Panc1 (cell line): ENCODE measurements at regions not wholly inside any gene's neighbourhood (a gene's known extent, or its start where the extent isn't known, plus 50 kb on each side); places are given as distances from the start of the nearest gene placed in this dataset.

Source experiments
- ATAC-seq: fragments of 200-7000 bp; cut with Tn5 transposase; 2 replicates; pipeline ENCODE4 v1.9.1; 2020; ENCODE audit warnings: mild to moderate bottlenecking, moderate library complexity
- BruUV-seq: library from RNA; stranded (reverse); fragments of 400-500 nt; replicated peaks from 2 replicates; lab custom pipeline; 2021; lab: Mats Ljungman, UMichigan
- CTCF ChIA-PET: fragments of 300-600 bp; sonication (Branson Sonifier 250); formaldehyde crosslinking; loops from one replicate; lab custom pipeline; 2022; ENCODE audit warnings: antibody characterized with exemption; lab: Charles Lee
- POLR2A ChIA-PET: fragments of 300-600 bp; sonication (Branson Sonifier 250); formaldehyde crosslinking; loops from one replicate; lab custom pipeline; 2022; ENCODE audit warnings: antibody characterized with exemption; lab: Charles Lee
- DNase-seq: peaks from one replicate; pipeline ENCODE4 v3.0.0-alpha.2; 2010; ENCODE audit warnings: low read depth, low spot score
- H3K27ac ChIP-seq: 2 replicates; pipeline ENCODE4 v1.5.1; 2011; ENCODE audit warnings: mild to moderate bottlenecking, low read length, inconsistent platforms
- H3K27me3 ChIP-seq: fragments of 200-500 bp; sonication (Bioruptor generic); 2 replicates; pipeline ENCODE4 v1.6.0; 2014; ENCODE audit warnings: low read length, inconsistent platforms; ENCODE audit not compliant: control insufficient read depth, insufficient read depth
- H3K36me3 ChIP-seq: fragments of 200-500 bp; sonication (Bioruptor generic); 2 replicates; pipeline ENCODE4 v1.5.1; 2014; ENCODE audit warnings: inconsistent platforms, mild to moderate bottlenecking, low read length, moderate library complexity; ENCODE audit not compliant: control insufficient read depth, insufficient read depth
- H3K4me1 ChIP-seq: 2 replicates; pipeline ENCODE4 v1.5.1; 2011; ENCODE audit warnings: inconsistent platforms, mild to moderate bottlenecking, low read length, moderate library complexity; ENCODE audit not compliant: control insufficient read depth, insufficient read depth
- H3K4me3 ChIP-seq, 2 experiments: 2 replicates each; pipeline ENCODE4 v1.5.1; 2011 to 2012; ENCODE audit warnings: low read depth in 2 of 2, low read length in 2 of 2, mild to moderate bottlenecking in 2 of 2, inconsistent platforms in 1 of 2, moderate library complexity in 1 of 2
- H3K9me3 ChIP-seq: fragments of 200-500 bp; sonication (Bioruptor generic); 2 replicates; pipeline ENCODE4 v1.5.1; 2014; ENCODE audit warnings: low read depth, mild to moderate bottlenecking, inconsistent platforms, low read length, moderate library complexity; ENCODE audit not compliant: control insufficient read depth, insufficient read depth
- POLR2AphosphoS5 ChIP-seq: IDR thresholded peaks from 2 replicates; pipeline ENCODE4 v1.6.1; 2012; ENCODE audit warnings: mild to moderate bottlenecking, low read depth, low read length, moderate library complexity
- SIN3A ChIP-seq: IDR thresholded peaks from 2 replicates; pipeline ENCODE4 v1.6.1; 2012; ENCODE audit warnings: low read depth, mild to moderate bottlenecking, low read length, moderate library complexity, borderline replicate concordance; ENCODE audit not compliant: insufficient read depth
- TCF7L2 ChIP-seq: IDR thresholded peaks from 2 replicates; pipeline ENCODE4 v1.6.1; 2011; ENCODE audit warnings: mild to moderate bottlenecking, low read depth, low read length, inconsistent platforms
- in situ Hi-C: cut with HindIII; loops from 2 replicates; pipeline ENCODE4 v1.10.0; 2016; ENCODE audit warnings: low sequenced_read_pairs, low pct_unique_long_range_greater_than_20kb
- intact Hi-C: fragments of 100-400 bp; cut with micrococcal nuclease; formaldehyde crosslinking; loops from one replicate; pipeline ENCODE4 v1.10.0; 2022; ENCODE audit not compliant: unreplicated experiment
- TF ChIP-seq, protein P1 (sequence below): fragments of 450-650 bp; IDR thresholded peaks from 2 replicates; pipeline ENCODE4 v1.5.1; 2017; ENCODE audit warnings: mild to moderate bottlenecking
- TF ChIP-seq, protein P2 (sequence below), 2 experiments: IDR thresholded peaks; 2 replicates each; pipeline ENCODE4 v1.6.1; 2011 to 2012; ENCODE audit warnings: low read depth in 2 of 2, control low read depth in 1 of 2, low read length in 1 of 2, mild to moderate bottlenecking in 1 of 2, moderate library complexity in 1 of 2; ENCODE audit not compliant: insufficient read depth in 1 of 2

- Histone ChIP-seq H3K4me3 (no peak overlapping the region), H3K27ac (no peak overlapping the region), H3K9me3 (no peaks in the 10 kb centered on the region), H3K36me3 (no peaks in the 10 kb centered on the region), H3K4me1 (no peaks in the 10 kb centered on the region), H3K27me3 (no peaks in the 10 kb centered on the region)
- CTCF ChIA-PET: no interaction called here
- BruUV-seq: no TSS peak
- intact Hi-C loops: no loop called here
- no peak for ATAC-seq
- TF ChIP-seq TCF7L2: no peak
- no peak for TF ChIP-seq SIN3A
- TF ChIP-seq, protein P1, sequence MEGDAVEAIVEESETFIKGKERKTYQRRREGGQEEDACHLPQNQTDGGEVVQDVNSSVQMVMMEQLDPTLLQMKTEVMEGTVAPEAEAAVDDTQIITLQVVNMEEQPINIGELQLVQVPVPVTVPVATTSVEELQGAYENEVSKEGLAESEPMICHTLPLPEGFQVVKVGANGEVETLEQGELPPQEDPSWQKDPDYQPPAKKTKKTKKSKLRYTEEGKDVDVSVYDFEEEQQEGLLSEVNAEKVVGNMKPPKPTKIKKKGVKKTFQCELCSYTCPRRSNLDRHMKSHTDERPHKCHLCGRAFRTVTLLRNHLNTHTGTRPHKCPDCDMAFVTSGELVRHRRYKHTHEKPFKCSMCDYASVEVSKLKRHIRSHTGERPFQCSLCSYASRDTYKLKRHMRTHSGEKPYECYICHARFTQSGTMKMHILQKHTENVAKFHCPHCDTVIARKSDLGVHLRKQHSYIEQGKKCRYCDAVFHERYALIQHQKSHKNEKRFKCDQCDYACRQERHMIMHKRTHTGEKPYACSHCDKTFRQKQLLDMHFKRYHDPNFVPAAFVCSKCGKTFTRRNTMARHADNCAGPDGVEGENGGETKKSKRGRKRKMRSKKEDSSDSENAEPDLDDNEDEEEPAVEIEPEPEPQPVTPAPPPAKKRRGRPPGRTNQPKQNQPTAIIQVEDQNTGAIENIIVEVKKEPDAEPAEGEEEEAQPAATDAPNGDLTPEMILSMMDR: no peak
- TF ChIP-seq POLR2AphosphoS5: no peak
- TF ChIP-seq, protein P2, sequence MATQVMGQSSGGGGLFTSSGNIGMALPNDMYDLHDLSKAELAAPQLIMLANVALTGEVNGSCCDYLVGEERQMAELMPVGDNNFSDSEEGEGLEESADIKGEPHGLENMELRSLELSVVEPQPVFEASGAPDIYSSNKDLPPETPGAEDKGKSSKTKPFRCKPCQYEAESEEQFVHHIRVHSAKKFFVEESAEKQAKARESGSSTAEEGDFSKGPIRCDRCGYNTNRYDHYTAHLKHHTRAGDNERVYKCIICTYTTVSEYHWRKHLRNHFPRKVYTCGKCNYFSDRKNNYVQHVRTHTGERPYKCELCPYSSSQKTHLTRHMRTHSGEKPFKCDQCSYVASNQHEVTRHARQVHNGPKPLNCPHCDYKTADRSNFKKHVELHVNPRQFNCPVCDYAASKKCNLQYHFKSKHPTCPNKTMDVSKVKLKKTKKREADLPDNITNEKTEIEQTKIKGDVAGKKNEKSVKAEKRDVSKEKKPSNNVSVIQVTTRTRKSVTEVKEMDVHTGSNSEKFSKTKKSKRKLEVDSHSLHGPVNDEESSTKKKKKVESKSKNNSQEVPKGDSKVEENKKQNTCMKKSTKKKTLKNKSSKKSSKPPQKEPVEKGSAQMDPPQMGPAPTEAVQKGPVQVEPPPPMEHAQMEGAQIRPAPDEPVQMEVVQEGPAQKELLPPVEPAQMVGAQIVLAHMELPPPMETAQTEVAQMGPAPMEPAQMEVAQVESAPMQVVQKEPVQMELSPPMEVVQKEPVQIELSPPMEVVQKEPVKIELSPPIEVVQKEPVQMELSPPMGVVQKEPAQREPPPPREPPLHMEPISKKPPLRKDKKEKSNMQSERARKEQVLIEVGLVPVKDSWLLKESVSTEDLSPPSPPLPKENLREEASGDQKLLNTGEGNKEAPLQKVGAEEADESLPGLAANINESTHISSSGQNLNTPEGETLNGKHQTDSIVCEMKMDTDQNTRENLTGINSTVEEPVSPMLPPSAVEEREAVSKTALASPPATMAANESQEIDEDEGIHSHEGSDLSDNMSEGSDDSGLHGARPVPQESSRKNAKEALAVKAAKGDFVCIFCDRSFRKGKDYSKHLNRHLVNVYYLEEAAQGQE (IDR thresholded peaks at IDR 0.05; ENCODE audit: insufficient read depth in 1 of 2, low read depth in 2 of 2, low read length in 1 of 2): no peak
- in situ Hi-C loops: no loop called here
- POLR2A ChIA-PET: no interaction called here
- DNase-seq: no peak
Observed at GRCh38 chr12:5165296-5165970, 121.8 kb downstream of the KCNA5 start.

GRCh38 chr12:5166976-5167375 is 123.3 kb downstream of the KCNA5 start:
- intact Hi-C loops (no loop called here), in situ Hi-C loops (no loop called here)
- H3K27me3 ChIP-seq: no peaks in the 10 kb centered on the region
- ChIA-PET CTCF (no interaction called here), POLR2A (no interaction called here)
- H3K27ac ChIP-seq: no peak overlapping the region
- no peak overlapping the region for H3K4me3 ChIP-seq
- BruUV-seq: no TSS peak
- DNase-seq: no peak
- H3K9me3 ChIP-seq: no peaks in the 10 kb centered on the region
- ATAC-seq: no peak
- no peaks in the 10 kb centered on the region for H3K4me1 ChIP-seq
- TF ChIP-seq, protein P2 (IDR thresholded peaks at IDR 0.05; ENCODE audit: insufficient read depth in 1 of 2, low read depth in 2 of 2, low read length in 1 of 2): no peak
- TF ChIP-seq SIN3A: no peak
- no peaks in the 10 kb centered on the region for H3K36me3 ChIP-seq
